ENCODE measurements at regions not wholly inside any gene's neighbourhood (a gene's known extent, or its start where the extent isn't known, plus 50 kb on each side); places are given as distances from the start of the nearest gene placed in this dataset.

DNA sequence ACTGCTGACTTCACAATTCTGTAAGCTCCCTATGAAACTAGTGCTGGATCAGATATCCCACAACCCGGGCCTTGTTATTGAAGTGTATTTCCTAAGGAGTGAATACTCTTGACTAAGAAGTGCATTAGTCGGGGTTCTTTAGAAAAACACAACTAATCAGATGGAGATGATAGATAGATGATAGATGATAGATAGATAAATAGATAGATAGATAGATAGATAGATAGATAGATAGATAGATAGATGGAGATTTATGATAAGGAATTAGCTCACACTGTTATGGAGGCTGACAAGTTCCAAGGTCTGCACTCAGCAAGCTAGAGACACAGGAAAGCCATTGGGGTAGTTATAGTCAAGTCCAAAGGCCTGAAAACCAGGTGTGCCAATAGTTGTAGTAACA lies 214.6 kb upstream of the COX7C start:
- TF ChIP-seq CTCF (IDR thresholded peaks at IDR 0.05): no peak
- TF ChIP-seq EZH2 (IDR thresholded peaks at IDR 0.05): no peak
- no peak for TF ChIP-seq EZH2phosphoT487 (IDR thresholded peaks at IDR 0.05)

Data from neural progenitor cell (in vitro differentiated cells).